ENCODE measurements at regions not wholly inside any gene's neighbourhood (a gene's known extent, or its start where the extent isn't known, plus 50 kb on each side); places are given as distances from the start of the nearest gene placed in this dataset.

DNA sequence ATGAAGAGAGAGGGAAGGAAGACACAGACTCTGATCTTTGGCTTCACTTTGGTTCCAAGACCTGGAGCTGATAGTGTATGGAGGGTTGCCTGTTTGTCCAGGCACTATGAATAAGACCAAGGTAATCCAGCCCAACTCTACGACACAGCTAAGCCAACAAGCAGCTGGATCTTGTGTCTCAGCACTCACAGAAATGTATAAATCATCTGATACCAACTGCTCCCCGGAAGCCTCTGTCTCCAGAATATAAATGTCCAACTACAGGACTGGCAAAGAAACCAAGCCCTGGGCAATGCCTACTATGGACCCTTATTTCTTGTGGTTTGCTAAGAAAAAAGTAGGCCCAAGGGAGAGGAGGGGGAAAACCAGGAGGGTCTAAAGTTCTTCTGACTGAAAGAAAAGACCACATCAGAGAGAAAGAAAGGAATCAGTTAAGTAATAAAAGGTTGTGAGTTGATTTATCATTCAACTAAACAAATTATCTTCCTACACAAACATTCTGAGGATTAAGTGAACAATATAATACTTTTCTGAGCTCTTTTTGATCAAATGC lies 204.0 kb downstream of the DAD1 start:
- TF ChIP-seq, protein P1, sequence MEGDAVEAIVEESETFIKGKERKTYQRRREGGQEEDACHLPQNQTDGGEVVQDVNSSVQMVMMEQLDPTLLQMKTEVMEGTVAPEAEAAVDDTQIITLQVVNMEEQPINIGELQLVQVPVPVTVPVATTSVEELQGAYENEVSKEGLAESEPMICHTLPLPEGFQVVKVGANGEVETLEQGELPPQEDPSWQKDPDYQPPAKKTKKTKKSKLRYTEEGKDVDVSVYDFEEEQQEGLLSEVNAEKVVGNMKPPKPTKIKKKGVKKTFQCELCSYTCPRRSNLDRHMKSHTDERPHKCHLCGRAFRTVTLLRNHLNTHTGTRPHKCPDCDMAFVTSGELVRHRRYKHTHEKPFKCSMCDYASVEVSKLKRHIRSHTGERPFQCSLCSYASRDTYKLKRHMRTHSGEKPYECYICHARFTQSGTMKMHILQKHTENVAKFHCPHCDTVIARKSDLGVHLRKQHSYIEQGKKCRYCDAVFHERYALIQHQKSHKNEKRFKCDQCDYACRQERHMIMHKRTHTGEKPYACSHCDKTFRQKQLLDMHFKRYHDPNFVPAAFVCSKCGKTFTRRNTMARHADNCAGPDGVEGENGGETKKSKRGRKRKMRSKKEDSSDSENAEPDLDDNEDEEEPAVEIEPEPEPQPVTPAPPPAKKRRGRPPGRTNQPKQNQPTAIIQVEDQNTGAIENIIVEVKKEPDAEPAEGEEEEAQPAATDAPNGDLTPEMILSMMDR (IDR thresholded peaks at IDR 0.05; ENCODE audit: low read depth, low read length) = no peak
- no peak for TF ChIP-seq EZH2phosphoT487 (IDR thresholded peaks at IDR 0.05; ENCODE audit: low read depth)

Data from OCI-LY3 (cell line).